NCI-H128 (cell line): ENCODE measurements at regions not wholly inside any gene's neighbourhood (a gene's known extent, or its start where the extent isn't known, plus 50 kb on each side); places are given as distances from the start of the nearest gene placed in this dataset.

ENCODE experiments used
- DNase-seq: peaks from one replicate; lab custom pipeline; 2025; ENCODE audit not compliant: unreplicated experiment; lab: John Stamatoyannopoulos, UW

- DNase-seq, result no peak
Observed at GRCh38 chr1:229217716-229218115, 53.2 kb upstream of the RAB4A start.

- DNase-seq, result no peak
Observed at GRCh38 chr1:229218612-229219025, 52.3 kb upstream of the RAB4A start.

DNA sequence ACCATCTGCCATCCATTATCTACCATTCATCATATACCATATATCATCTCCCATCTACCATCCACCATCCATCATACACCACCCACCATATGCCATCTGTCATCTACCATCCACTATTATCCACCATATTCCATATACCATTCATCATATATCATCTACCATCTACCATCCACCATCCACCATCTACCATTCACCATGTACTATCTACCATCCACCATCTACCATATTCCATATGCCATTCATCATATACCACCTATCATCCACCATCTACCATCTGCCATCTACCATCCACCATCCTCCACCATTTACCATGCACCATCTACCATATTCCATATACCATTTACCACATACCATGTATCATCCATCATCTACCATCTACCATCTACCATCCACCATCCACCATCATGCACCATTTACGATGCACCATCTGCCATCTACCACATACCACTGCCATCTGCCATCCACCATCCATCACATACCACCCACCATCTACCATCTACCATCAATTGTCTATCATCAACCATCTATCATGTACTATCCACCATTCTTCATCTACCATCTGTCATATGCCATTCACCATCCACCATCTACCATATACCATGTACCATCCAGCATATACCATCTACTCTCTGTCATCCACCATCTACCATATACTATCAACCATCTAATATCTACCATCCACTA lies 50.6 kb upstream of the RAB4A start:
- no peak for DNase-seq

DNA sequence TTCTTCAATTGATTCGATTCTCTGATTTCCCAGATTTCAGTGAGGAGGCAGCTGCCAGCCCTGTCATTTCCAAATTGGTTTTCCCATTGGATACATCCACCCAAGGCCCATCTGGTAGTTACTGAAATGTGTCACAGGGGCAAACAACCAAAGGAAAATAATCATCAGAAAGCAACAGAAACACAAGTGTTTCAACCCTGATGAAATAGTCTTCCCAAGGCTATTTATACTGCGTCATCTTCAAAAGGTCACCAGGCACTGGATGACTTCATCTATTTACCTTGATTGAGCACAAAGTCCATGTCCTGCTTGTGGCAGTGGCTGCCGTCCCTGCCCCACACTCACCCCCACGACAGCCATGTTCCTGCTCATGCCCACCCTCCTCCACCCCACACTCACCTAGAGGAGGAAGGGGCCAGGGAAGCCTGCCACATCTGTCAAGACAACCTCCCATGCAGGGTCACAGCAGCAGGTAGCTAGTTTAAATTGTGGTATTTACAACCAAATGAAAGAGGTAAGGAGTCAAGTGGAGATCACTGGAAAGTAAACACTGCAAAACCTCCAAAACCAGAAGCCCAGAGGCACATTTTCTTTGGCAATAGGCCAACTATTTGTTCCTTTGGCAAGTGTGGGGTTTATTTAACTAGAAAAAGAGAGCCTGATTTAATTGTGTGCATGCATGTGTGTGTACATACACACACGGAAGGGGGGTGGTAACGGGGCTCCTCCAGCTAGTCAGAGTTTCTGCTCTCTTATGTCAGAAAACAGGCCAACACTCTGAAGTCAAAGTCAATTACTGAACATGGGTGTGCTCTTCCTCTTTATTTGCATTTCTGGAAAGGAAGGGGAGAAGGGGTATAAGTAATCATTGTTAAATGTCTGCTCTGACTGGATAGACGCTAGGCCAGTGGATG lies 49.5 kb upstream of the RAB4A start:
- peak; percentile 55 for DNase-seq
